ENCODE measurements at regions not wholly inside any gene's neighbourhood (a gene's known extent, or its start where the extent isn't known, plus 50 kb on each side); places are given as distances from the start of the nearest gene placed in this dataset.
A peak's percentile ranks its signal among the peaks of the same experiment; 100 is the strongest.
"Not testable (repeated sequence)": the region's sequence is repeated elsewhere in the genome, so short reads cannot be mapped to it uniquely, and the experiment has no call there.

DNA sequence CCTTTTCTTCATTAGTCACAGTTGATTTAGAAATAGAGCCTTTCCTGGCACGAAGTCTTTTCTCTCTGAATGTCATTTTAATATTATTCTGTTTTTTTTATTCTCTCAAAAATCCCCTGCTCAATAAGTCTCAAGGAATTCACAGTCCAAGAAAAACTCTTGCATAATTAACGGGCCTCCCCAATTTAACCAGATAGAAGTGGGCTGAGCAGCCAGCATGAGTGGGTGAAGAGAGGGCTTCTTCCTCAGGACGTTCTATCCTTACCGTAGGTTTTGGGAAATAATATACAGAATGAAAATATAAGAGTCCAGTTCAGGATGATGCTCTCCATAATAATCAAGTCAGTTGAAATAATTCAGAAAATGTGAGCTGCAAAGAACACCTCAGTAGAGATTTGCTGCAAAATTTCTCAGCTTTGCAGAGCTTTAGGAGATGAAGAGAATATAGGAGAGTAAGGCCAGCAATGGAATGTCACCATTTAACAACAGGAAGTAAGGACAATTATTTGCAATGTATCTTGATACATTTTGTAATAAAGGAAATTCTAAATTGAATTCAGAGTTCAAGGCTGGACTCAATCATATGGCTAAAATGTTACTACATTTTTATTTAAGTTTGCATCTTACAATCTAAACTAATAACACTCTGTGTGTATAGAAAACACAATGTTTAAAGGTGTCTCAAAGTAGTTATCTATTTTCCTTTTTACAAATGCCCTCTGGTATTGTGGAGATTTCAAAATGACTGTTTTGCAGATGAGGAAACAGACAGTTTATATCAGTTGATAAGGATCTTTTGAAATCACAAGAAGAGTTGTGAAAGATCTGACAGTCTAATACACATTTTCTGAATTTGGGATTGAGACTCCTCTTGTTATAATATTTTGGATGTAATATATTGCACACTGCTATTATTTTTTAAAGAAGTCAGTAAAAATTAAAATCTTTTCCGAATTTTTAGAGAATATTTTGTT is 1724.1 kb upstream of the SEL1L start:
- peak in 1 of 2 donors; percentile 30 for DNase-seq

- peak; percentile 50 to 74 for DNase-seq
These were observed 1727.1 kb upstream of the SEL1L start for GRCh38 chr14:83260751-83261150.

GRCh38 chr14:83269583-83269982 is 1735.9 kb upstream of the SEL1L start:
- DNase-seq: no peak

DNA sequence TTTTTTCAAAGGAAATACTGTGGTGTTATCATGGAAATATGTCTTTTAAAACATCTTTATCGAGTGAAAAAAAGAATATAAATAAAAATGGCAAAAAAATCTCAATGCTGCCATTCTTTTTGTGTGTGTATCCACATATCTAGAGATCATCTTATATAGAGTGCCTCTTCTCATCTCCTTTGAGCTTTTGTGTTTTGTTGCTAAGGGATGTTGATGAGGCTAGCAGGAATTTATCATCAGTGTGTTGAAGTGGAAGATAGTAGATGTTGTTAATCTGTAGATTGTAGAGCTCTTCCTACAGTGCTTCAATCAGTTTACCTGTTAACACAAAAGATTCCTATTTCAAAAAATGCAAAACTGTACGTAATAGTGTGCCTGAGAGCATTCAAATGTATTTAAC is 1738.0 kb upstream of the SEL1L start:
- DNase-seq: no peak

- DNase-seq: no peak
These were observed 1747.1 kb upstream of the SEL1L start for GRCh38 chr14:83280719-83281118.

- no peak for DNase-seq
These were observed 1749.1 kb upstream of the SEL1L start for GRCh38 chr14:83282706-83283105.

DNA sequence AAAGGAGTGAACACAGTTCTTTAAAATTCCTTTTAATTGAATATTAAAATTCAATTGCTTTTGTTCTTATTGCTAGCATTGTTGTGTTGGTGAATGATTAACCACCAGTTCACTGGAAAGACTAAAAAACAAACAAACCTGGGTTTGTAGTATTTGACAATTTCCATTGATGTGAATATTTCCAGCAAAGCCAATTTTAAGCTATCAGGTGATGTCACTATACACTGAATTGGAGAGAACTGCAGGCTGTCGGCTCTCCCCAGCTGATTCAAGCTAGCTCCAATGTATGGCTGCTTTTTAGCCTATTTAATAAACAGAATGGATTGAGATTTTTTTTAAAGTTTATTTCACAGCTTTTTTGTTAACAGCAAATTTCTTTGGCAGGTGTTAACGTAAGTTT is 1753.6 kb upstream of the SEL1L start:
- DNase-seq: no peak

DNA sequence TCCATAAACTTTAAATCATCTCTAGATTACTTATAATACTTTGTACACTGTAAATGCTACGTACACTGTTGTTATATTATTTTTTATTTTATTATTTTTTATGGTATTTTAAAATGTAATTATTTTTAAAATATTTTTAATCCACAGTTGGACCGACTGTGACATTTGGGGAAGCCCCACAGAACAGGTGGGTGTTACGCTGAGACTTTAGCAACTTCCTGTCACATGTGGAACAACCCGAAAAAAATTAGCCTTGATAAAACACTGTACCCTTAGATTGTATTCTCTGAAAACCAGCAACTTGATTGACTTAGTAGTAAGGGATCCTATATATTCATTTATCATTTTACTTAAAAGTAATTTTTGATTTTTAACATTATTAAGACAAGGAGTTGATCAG is 1755.7 kb upstream of the SEL1L start:
- peak in 1 of 2 donors; percentile 27 for DNase-seq

GRCh38 chr14:83289896-83290295 is 1756.2 kb upstream of the SEL1L start:
- DNase-seq: no peak

- no peak for DNase-seq
These were observed 1756.8 kb upstream of the SEL1L start for GRCh38 chr14:83290447-83290846.

- DNase-seq: peak in 1 of 2 donors; percentile 35
These were observed 1758.1 kb upstream of the SEL1L start for GRCh38 chr14:83291714-83292113.

DNA sequence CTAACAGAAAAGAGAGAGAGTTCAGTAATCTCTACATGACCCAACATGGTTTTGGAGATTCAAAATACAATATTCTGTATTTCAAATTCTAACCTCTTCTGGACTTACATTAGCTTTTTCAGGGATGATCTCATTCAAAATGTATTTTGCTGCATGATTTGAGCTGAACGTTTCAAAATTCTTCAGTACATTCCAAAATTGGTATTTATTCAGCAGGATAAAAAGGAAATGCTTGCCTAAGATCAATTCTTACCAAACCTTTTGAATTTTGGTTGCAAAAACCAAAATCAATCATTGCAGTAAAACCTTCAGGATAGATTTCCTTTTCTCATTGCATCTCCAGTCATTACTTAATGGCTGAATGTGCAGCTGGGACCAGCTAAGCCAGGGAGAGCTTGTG is 1761.3 kb upstream of the SEL1L start:
- no peak for DNase-seq

DNA sequence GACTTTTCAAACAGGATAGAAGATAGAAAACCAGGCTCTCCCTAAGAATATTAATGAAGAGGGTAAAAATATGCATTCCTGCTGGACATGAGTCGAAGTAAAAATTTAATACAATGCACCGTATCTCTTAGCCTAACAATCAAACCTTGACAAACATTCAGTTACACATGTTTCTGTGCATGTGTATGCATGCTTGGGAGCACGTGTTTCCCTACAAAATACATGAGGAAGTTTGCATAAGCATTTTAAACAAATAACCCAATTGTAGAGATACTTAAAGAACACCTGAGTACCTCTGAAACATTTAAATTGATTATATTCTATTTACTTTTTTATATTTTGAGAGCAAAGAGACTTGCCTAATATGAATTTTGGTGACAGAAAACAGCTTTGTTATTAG is 1763.7 kb upstream of the SEL1L start:
- no peak for DNase-seq

DNA sequence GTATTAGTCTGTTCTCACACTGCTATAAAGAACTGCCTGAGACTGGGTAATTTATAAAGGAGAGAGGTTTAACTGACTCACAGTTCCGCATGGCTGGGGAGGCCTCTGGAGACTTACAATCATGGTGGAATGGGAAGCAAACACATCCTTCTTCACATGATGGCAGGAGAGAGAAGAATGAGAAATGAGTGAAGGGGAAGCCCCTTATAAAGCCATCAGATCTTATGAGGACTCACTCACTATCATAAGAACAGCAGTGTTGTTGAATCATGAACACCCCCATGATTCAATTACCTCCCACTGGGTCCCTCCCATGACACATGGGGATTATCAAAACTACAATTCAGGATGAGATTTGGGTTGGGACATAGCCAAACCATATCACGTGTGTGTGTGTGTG is 1764.4 kb upstream of the SEL1L start:
- not testable (repeated sequence) for DNase-seq

GRCh38 chr14:83300476-83301064 is 1766.9 kb upstream of the SEL1L start:
- peak in 1 of 2 donors; percentile 8 for DNase-seq

DNA sequence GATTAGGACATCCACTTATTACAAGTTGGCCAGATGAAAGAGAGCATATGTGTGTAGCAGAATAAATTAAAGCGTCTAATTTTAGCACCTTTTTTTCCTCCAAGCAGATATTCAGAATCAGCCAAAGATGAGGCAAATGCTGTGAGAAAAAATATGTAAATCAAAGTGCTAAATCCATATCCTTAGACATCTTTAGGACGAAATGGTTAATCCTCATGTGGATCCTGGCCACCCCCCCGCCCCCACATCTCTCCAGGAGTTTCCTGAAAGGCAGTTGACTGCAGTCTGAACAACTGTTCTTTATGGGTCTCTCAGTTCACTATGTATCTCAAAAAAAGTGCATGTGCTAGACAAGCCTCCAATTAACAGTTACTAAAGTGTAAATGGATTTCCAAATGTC is 1768.1 kb upstream of the SEL1L start:
- DNase-seq: no peak

GRCh38 chr14:83309211-83309610 is 1775.6 kb upstream of the SEL1L start:
- DNase-seq: no peak

- no peak for DNase-seq
These were observed 1776.2 kb upstream of the SEL1L start for GRCh38 chr14:83309833-83310232.

- no peak for DNase-seq
These were observed 1778.9 kb upstream of the SEL1L start for GRCh38 chr14:83312511-83312910.

DNA sequence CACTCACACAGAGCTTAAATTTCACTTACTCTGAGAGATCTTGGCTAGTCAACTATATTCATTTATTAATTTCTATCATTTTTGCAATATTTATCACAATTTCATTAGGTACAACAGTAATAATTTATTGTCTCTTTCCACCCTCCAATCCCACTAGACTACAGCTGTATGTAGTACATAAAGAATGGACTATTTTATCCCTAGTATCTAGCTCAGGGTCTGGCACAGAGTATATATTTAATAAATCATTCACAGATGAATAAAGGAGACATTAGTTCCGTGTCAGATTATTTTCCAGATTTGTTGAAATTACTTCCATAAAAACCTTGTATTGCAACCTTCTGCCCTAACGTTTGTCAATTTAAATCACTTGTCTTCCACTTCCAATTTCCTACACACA is 1781.1 kb upstream of the SEL1L start:
- DNase-seq: no peak

GRCh38 chr14:83316356-83316755 is 1782.7 kb upstream of the SEL1L start:
- DNase-seq: no peak

GRCh38 chr14:83320837-83321236 is 1787.2 kb upstream of the SEL1L start:
- DNase-seq: no peak

DNA sequence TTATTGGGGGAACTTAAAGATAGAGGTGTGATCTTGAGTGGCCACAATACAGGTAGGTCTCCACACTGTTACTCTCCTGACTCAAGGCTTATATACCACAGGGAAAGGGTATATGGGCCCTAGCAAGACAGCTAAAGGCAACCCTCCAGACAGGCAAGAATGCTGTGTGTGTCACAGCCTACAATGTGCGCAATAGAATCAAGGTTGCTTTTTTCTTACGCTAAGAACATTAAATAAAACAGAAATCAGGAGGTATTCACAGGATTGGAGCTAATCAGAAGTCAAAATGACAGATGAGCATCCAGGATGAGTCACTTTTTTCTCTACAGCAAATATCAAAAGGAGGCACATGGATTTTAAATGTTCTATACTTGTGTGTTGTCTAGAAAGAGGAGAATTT is 1797.9 kb upstream of the SEL1L start:
- no peak for DNase-seq

GRCh38 chr14:83342590-83342989 is 1808.9 kb upstream of the SEL1L start:
- DNase-seq: no peak

Data from inflammatory macrophage (primary cell).